ENCODE measurements at regions not wholly inside any gene's neighbourhood (a gene's known extent, or its start where the extent isn't known, plus 50 kb on each side); places are given as distances from the start of the nearest gene placed in this dataset.

- DNase-seq (ENCODE audit: low read depth, low spot score) (no peak), ATAC-seq (no peak)
- Histone ChIP-seq H3K4me1 (ENCODE audit: control insufficient read depth, insufficient read depth, low read length) (no peaks in the 10 kb centered on the region), H3K4me3 (ENCODE audit: low read depth in 2 of 2, low read length in 2 of 2) (no peak overlapping the region), H3K27me3 (ENCODE audit: control insufficient read depth, insufficient read depth, low read length) (no peaks in the 10 kb centered on the region), H3K9me3 (ENCODE audit: control insufficient read depth, insufficient read depth, low read depth, low read length) (no peaks in the 10 kb centered on the region), H3K36me3 (ENCODE audit: control insufficient read depth, insufficient read depth, low read length) (no peaks in the 10 kb centered on the region), H3K27ac (ENCODE audit: low read length) (no peak overlapping the region)
- ChIA-PET CTCF (no interaction called here), POLR2A (no interaction called here)
- intact Hi-C loops (cut with micrococcal nuclease; ENCODE audit: unreplicated experiment), result no loop called here
- in situ Hi-C loops (cut with HindIII; ENCODE audit: low pct_unique_long_range_greater_than_20kb, low sequenced_read_pairs), result no loop called here
- TF ChIP-seq, protein P1, sequence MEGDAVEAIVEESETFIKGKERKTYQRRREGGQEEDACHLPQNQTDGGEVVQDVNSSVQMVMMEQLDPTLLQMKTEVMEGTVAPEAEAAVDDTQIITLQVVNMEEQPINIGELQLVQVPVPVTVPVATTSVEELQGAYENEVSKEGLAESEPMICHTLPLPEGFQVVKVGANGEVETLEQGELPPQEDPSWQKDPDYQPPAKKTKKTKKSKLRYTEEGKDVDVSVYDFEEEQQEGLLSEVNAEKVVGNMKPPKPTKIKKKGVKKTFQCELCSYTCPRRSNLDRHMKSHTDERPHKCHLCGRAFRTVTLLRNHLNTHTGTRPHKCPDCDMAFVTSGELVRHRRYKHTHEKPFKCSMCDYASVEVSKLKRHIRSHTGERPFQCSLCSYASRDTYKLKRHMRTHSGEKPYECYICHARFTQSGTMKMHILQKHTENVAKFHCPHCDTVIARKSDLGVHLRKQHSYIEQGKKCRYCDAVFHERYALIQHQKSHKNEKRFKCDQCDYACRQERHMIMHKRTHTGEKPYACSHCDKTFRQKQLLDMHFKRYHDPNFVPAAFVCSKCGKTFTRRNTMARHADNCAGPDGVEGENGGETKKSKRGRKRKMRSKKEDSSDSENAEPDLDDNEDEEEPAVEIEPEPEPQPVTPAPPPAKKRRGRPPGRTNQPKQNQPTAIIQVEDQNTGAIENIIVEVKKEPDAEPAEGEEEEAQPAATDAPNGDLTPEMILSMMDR (IDR thresholded peaks at IDR 0.05), result no peak
- TF ChIP-seq POLR2AphosphoS5 (IDR thresholded peaks at IDR 0.05; ENCODE audit: low read depth, low read length), result no peak
- TF ChIP-seq REST (IDR thresholded peaks at IDR 0.05; ENCODE audit: insufficient read depth in 1 of 2, low read depth in 2 of 2, low read length in 1 of 2), result no peak
- no peak for TF ChIP-seq TCF7L2 (IDR thresholded peaks at IDR 0.05; ENCODE audit: low read depth, low read length)
- no peak for TF ChIP-seq SIN3A (IDR thresholded peaks at IDR 0.05; ENCODE audit: borderline replicate concordance, insufficient read depth, low read depth, low read length)
- no TSS peak for BruUV-seq (replicated peaks)
Measured at GRCh38 chr2:15006667-15007066, 374.1 kb downstream of the LRATD1 start.

GRCh38 chr2:15009681-15010080, 377.2 kb downstream of the LRATD1 start:
- Histone ChIP-seq H3K9me3 (ENCODE audit: control insufficient read depth, insufficient read depth, low read depth, low read length) (no peaks in the 10 kb centered on the region), H3K27me3 (ENCODE audit: control insufficient read depth, insufficient read depth, low read length) (no peaks in the 10 kb centered on the region), H3K36me3 (ENCODE audit: control insufficient read depth, insufficient read depth, low read length) (no peaks in the 10 kb centered on the region), H3K4me1 (ENCODE audit: control insufficient read depth, insufficient read depth, low read length) (no peaks in the 10 kb centered on the region), H3K27ac (ENCODE audit: low read length) (no peak overlapping the region), H3K4me3 (ENCODE audit: low read depth in 2 of 2, low read length in 2 of 2) (no peak overlapping the region)
- intact Hi-C loops (cut with micrococcal nuclease; ENCODE audit: unreplicated experiment) (no loop called here), in situ Hi-C loops (cut with HindIII; ENCODE audit: low pct_unique_long_range_greater_than_20kb, low sequenced_read_pairs) (no loop called here)
- TF ChIP-seq REST (IDR thresholded peaks at IDR 0.05; ENCODE audit: insufficient read depth in 1 of 2, low read depth in 2 of 2, low read length in 1 of 2), result no peak
- TF ChIP-seq POLR2AphosphoS5 (IDR thresholded peaks at IDR 0.05; ENCODE audit: low read depth, low read length), result no peak
- TF ChIP-seq, protein P1 (IDR thresholded peaks at IDR 0.05), result no peak
- no peak for TF ChIP-seq SIN3A (IDR thresholded peaks at IDR 0.05; ENCODE audit: borderline replicate concordance, insufficient read depth, low read depth, low read length)
- no peak for TF ChIP-seq TCF7L2 (IDR thresholded peaks at IDR 0.05; ENCODE audit: low read depth, low read length)
- DNase-seq (ENCODE audit: low read depth, low spot score), result no peak
- POLR2A ChIA-PET, result no interaction called here
- BruUV-seq (replicated peaks), result no TSS peak
- CTCF ChIA-PET, result no interaction called here
- no peak for ATAC-seq

Measured in Panc1 (cell line).